Ishikawa (cell line): ENCODE measurements at regions not wholly inside any gene's neighbourhood (a gene's known extent, or its start where the extent isn't known, plus 50 kb on each side); places are given as distances from the start of the nearest gene placed in this dataset.

Experiments used
- CEBPB ChIP-seq: IDR thresholded peaks from 2 replicates; pipeline ENCODE4 v1.6.1; 2012
- CREB1 ChIP-seq: IDR thresholded peaks from 2 replicates; pipeline ENCODE4 v1.6.1; 2012; ENCODE audit warnings: low read depth
- EGR1 ChIP-seq: IDR thresholded peaks from 2 replicates; pipeline ENCODE4 v1.6.1; 2012
- EP300 ChIP-seq: IDR thresholded peaks from 2 replicates; pipeline ENCODE4 v1.6.1; 2012; ENCODE audit warnings: borderline replicate concordance
- FOXM1 ChIP-seq: IDR thresholded peaks from 2 replicates; pipeline ENCODE4 v1.6.1; 2012; ENCODE audit warnings: low read depth, borderline replicate concordance
- MAX ChIP-seq: IDR thresholded peaks from 2 replicates; pipeline ENCODE4 v1.6.1; 2012
- NFIC ChIP-seq: IDR thresholded peaks from 2 replicates; pipeline ENCODE4 v1.6.1; 2012
- RAD21 ChIP-seq: IDR thresholded peaks from 2 replicates; pipeline ENCODE4 v1.6.1; 2012; ENCODE audit warnings: low read depth
- REST ChIP-seq: IDR thresholded peaks from 2 replicates; pipeline ENCODE4 v1.6.1; 2012; ENCODE audit warnings: low read depth, mild to moderate bottlenecking
- TAF1 ChIP-seq: IDR thresholded peaks from 2 replicates; pipeline ENCODE4 v1.6.1; 2012; ENCODE audit warnings: low read depth, mild to moderate bottlenecking
- TCF12 ChIP-seq: IDR thresholded peaks from 2 replicates; pipeline ENCODE4 v1.6.1; 2012; ENCODE audit warnings: low read depth
- TEAD4 ChIP-seq: IDR thresholded peaks from 2 replicates; pipeline ENCODE4 v1.6.1; 2012
- USF1 ChIP-seq: IDR thresholded peaks from 2 replicates; pipeline ENCODE4 v1.6.1; 2012
- YY1 ChIP-seq: IDR thresholded peaks from 2 replicates; pipeline ENCODE4 v1.6.1; 2012; ENCODE audit warnings: low read depth
- ZBTB7A ChIP-seq: IDR thresholded peaks from 2 replicates; pipeline ENCODE4 v1.6.1; 2012; ENCODE audit warnings: low read depth

DNA sequence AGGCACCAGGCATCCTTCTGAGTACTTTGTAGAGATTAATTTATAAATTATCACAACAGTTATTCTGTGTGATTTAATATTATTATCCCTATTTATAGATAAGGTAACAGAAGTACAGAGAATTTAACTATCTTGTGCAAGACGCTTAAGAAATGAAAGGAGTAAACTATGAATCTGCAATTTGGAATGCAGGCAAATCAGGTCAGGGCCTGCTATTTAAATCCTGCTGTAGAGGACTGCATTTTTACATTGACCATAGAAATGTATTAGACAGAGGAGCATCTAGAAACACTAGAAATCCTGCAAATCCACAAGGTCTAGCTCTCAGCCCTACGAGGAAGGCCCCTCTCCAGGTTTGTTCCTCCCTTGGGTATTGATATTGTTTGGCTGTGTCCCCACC is 336.2 kb downstream of the ETS1 start:
- no peak for TF ChIP-seq EP300
- TF ChIP-seq USF1: no peak
- TF ChIP-seq TCF12: no peak
- TF ChIP-seq REST: no peak
- TF ChIP-seq YY1: no peak
- TF ChIP-seq TEAD4: no peak
- no peak for TF ChIP-seq ZBTB7A
- no peak for TF ChIP-seq RAD21
- TF ChIP-seq NFIC: no peak
- no peak for TF ChIP-seq CREB1
- no peak for TF ChIP-seq CEBPB
- no peak for TF ChIP-seq TAF1
- TF ChIP-seq EGR1: no peak
- TF ChIP-seq MAX: no peak
- no peak for TF ChIP-seq FOXM1

DNA sequence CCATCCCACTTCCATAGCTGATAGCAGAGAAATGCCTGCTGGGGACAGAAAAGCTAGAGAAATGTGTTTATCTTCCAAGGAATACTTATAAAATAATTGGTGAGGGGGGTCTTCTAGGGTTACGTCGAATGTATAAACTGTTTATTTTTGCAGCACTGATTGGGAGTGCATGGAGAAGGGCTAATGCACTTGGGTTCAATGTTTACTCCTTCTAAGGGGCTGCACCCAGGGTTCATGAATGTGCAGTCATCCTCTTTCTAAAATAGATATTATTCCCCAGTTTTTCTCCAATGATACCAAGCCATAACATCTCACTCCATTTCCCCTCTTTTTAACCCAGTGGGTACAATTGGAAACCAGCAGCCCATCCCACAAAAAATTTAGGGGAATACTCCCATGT is 336.9 kb downstream of the ETS1 start:
- TF ChIP-seq TAF1 (no peak), TCF12 (no peak)

GRCh38 chr11:128246810-128247594 is 340.4 kb downstream of the ETS1 start:
- TF ChIP-seq FOXM1: no peak
- TF ChIP-seq REST: no peak
- no peak for TF ChIP-seq EP300
- TF ChIP-seq TCF12: no peak

- no peak for TF ChIP-seq ZBTB7A
Observed at GRCh38 chr11:128246364-128246801, 341.0 kb downstream of the ETS1 start.

- TF ChIP-seq FOXM1: no peak
- no peak for TF ChIP-seq YY1
- TF ChIP-seq USF1: no peak
- no peak for TF ChIP-seq MAX
- TF ChIP-seq CEBPB: no peak
- TF ChIP-seq EGR1: no peak
- no peak for TF ChIP-seq EP300
- TF ChIP-seq NFIC: no peak
- TF ChIP-seq REST: no peak
- no peak for TF ChIP-seq RAD21
- TF ChIP-seq CREB1: no peak
- no peak for TF ChIP-seq ZBTB7A
- TF ChIP-seq TAF1: no peak
- no peak for TF ChIP-seq TEAD4
- no peak for TF ChIP-seq TCF12
Observed at GRCh38 chr11:128244871-128245270, 342.5 kb downstream of the ETS1 start.

- no peak for TF ChIP-seq TEAD4
Observed at GRCh38 chr11:128242451-128242850, 344.9 kb downstream of the ETS1 start.
